Activated T-cell treated with anti-CD3 and anti-CD28 coated beads for 24 hours (primary cell): ENCODE measurements at regions not wholly inside any gene's neighbourhood (a gene's known extent, or its start where the extent isn't known, plus 50 kb on each side); places are given as distances from the start of the nearest gene placed in this dataset.
A peak's percentile ranks its signal among the peaks of the same experiment; 100 is the strongest.

Source experiments
- DNase-seq: peaks from one replicate; pipeline ENCODE4 v3.0.0-alpha.2; 2020; ENCODE audit warnings: low read depth

DNA sequence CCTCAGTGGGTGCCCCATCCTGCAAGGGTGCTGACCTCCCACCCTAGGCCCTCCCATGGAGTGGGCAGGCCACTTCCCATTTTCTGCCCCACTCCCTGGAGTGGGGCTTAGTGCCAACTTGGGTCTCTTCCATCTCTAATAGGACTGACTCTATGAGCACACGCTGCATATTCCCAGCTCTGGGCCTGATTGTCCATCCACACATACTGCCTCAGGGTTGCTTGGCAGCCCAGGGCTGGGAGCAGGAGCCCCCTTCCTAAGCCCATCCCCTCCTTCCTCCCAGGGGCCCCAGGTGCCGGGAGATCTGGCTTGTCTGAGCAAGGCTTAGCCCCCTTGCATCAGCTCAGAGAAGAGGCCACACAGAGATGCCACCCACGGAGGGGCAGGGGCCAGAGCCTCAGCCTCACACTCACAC, 55.1 kb downstream of the PJA1 start:
- no peak for DNase-seq

DNA sequence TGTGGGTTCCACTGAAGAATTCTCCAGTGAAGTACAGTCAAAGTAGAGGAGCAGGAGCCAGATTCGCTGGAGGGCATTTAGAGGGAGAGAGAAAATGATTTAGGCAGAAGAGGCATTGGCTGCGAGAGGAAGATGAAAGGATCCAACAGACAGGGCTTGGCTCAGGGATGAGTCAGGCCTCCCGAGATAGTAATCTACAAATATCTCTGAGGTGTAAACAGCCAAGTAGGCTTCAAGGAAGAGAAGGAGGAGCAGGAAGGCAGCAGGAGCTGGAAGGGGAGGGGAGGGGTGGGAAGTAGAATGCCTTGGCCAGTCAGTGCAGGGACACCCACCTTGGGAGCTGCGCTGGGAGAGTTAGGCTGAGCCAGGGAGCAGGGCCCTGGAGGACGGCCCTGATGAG, 55.5 kb downstream of the PJA1 start:
- DNase-seq, result no peak

GRCh38 chrX:69109036-69109663, 56.1 kb downstream of the PJA1 start:
- no peak for DNase-seq

- no peak for DNase-seq
These were observed 57.4 kb downstream of the PJA1 start for GRCh38 chrX:69107747-69108401.

GRCh38 chrX:69107231-69107739, 58.0 kb downstream of the PJA1 start:
- no peak for DNase-seq

GRCh38 chrX:69104756-69105434, 60.4 kb downstream of the PJA1 start:
- no peak for DNase-seq

DNA sequence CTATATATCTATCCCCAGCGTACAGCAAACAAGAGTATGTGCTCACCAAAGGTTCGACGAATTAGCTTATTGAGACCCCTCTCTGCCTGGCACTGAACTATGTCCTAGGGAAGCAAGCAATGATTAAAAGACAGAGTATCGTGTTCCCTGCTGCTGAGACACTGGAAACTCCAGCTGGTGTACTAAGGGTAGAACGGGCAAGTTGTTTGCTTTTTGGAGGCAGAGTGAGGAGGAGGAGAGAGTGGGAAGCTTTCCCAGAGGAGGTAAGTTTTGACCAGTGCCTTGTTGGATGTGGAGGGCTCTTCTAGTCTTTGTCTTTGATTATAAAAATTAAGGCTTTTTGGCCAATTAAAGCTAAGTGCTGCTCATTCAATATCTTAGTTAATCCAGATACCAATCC, 61.7 kb downstream of the PJA1 start:
- DNase-seq, result no peak

GRCh38 chrX:69102612-69103194, 62.5 kb downstream of the PJA1 start:
- DNase-seq, result no peak

DNA sequence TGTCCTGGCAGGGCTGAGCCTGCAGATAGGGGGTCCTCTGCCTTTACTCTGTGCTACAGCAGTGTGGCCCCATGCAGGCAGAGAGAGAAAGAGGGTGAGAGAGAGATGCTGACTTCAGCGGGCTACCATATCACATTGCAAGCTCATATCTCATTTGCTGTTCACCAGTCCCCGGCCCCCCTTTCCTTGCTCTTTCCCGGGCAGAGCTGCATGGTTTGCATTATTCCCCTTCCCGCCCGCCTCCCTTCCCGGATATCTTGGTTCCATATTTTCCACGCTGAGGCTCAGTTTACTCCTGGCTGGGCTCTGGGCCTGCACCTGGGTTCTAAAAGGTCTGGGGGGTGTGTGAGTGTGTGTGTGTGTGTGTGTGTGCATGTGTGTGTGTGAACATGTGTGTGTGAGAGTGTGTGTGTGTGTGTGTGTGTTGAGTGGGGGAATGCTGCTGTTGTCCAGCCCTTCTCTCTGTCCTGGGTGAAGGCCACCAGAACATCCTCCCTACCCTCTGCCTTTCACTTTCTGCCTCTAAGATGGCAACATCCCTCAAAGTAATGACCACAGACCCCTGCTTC, 63.5 kb downstream of the PJA1 start:
- no peak for DNase-seq

- no peak for DNase-seq
These were observed 64.8 kb downstream of the PJA1 start for GRCh38 chrX:69100478-69100877.

- DNase-seq, result no peak
These were observed 67.6 kb downstream of the PJA1 start for GRCh38 chrX:69097451-69098236.

GRCh38 chrX:69096963-69097362, 68.3 kb downstream of the PJA1 start:
- DNase-seq, result no peak

DNA sequence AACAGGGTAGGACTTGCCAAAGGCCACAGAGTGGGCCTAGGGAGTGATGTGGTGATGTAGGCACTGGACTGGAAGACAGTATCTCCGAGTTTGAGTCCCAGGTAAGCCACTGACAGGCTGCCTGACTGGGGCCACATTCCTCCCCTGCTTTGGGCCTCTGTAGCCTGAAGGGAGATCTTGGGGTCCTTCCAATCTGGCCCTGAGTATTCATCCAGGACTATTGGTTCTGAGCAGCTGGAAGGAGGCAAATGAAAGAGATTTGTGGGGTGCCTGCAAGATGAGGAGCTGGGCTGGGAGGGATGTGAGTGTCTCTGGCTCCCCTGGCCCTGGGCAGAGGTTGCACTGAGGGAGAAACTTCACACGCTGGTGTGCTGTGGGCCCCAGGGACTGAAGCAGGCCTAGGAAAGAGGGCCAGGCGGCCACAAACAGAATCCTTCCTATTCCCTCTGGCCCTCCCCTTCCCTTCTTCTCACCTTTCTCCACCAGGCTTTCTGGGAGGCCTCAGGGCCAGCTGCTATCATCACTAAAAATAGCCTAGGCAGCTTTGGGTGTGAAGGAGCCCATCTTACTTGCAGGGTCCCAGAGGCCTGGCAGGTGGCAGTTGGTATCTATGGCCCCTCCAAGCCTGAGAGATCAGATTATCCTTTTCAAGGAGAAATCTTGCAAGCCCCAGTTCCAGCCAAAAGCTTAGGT, 70.1 kb downstream of the PJA1 start:
- DNase-seq, result no peak

- DNase-seq, result peak; percentile 2
These were observed 71.0 kb downstream of the PJA1 start for GRCh38 chrX:69093960-69094871.

DNA sequence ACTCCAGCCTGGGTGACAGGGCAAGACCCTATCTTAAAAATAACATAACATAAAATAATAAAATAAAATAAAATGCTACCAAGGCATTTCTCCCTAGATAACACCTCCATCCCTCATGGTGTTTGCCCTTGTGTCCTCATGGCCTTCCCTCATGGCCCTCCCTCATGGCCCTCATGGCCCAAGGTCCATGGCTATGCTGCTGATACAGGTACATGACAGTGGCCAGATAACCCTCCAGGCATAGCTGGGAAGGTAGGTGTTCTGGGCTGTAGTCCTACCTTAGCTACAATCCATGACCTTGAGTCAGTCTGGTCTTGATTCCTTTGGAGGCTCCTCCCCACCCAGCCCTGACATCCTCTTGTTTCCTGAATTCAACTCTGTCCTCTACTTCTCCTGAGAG, 75.2 kb downstream of the PJA1 start:
- DNase-seq, result no peak

- DNase-seq, result no peak
These were observed 76.0 kb downstream of the PJA1 start for GRCh38 chrX:69089203-69089602.

- no peak for DNase-seq
These were observed 76.9 kb downstream of the PJA1 start for GRCh38 chrX:69088171-69088938.

GRCh38 chrX:69085826-69086225, 79.4 kb downstream of the PJA1 start:
- no peak for DNase-seq

DNA sequence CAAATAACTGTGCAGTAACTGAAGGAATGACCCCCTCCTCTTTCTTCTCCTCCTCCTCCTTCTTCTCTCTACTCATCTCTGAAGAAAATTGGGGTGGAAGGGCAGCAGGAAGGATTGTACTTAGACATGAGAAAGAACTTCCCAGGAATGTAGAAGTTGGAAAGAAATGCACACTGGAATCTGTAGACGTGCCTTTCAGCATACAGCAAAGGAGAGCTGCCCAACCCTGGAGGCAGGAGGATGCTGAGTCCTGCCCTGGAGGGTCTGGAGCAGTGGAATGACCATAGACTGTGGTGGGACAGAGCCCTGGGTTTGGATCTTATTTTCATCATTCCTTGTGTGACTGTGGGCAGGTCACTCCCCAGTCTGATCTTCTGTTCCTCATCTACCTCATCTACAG, 80.1 kb downstream of the PJA1 start:
- no peak for DNase-seq
